GM21576 (cell line): ENCODE measurements at regions not wholly inside any gene's neighbourhood (a gene's known extent, or its start where the extent isn't known, plus 50 kb on each side); places are given as distances from the start of the nearest gene placed in this dataset.

ENCODE experiments used
- ATAC-seq: cut with Tn5 transposase; IDR thresholded peaks from one replicate; pipeline ENCODE4 v1.9.1; 2021; ENCODE audit warnings: mild to moderate bottlenecking, moderate library complexity; ENCODE audit not compliant: unreplicated experiment

- ATAC-seq = no peak
These were observed 72.8 kb upstream of the MC4R start for GRCh38 chr18:60445341-60445740.

GRCh38 chr18:60446821-60447220 lies 74.2 kb upstream of the MC4R start:
- no peak for ATAC-seq

GRCh38 chr18:60448487-60449267 lies 76.1 kb upstream of the MC4R start:
- ATAC-seq = no peak

GRCh38 chr18:60452421-60452820 lies 79.8 kb upstream of the MC4R start:
- ATAC-seq = no peak

- no peak for ATAC-seq
These were observed 94.1 kb upstream of the MC4R start for GRCh38 chr18:60466677-60467076.

- no peak for ATAC-seq
These were observed 97.0 kb upstream of the MC4R start for GRCh38 chr18:60469387-60470100.

GRCh38 chr18:60471652-60472051 lies 99.1 kb upstream of the MC4R start:
- no peak for ATAC-seq

GRCh38 chr18:60485201-60485600 lies 112.6 kb upstream of the MC4R start:
- no peak for ATAC-seq

GRCh38 chr18:60493066-60493465 lies 120.5 kb upstream of the MC4R start:
- no peak for ATAC-seq

GRCh38 chr18:60499675-60500074 lies 127.1 kb upstream of the MC4R start:
- no peak for ATAC-seq

- ATAC-seq = no peak
These were observed 128.4 kb upstream of the MC4R start for GRCh38 chr18:60500960-60501359.

GRCh38 chr18:60502591-60502990 lies 130.0 kb upstream of the MC4R start:
- ATAC-seq = no peak

- no peak for ATAC-seq
These were observed 130.6 kb upstream of the MC4R start for GRCh38 chr18:60503199-60503598.

- no peak for ATAC-seq
These were observed 133.6 kb upstream of the MC4R start for GRCh38 chr18:60506190-60506589.

- no peak for ATAC-seq
These were observed 134.1 kb upstream of the MC4R start for GRCh38 chr18:60506682-60507081.

- no peak for ATAC-seq
These were observed 135.5 kb upstream of the MC4R start for GRCh38 chr18:60508108-60508507.

GRCh38 chr18:60534538-60534937 lies 162.0 kb upstream of the MC4R start:
- ATAC-seq = no peak

- ATAC-seq = no peak
These were observed 164.5 kb upstream of the MC4R start for GRCh38 chr18:60537074-60537473.

- ATAC-seq = no peak
These were observed 166.3 kb upstream of the MC4R start for GRCh38 chr18:60538891-60539290.

GRCh38 chr18:60541661-60542060 lies 169.1 kb upstream of the MC4R start:
- ATAC-seq = no peak

- ATAC-seq = no peak
These were observed 171.1 kb upstream of the MC4R start for GRCh38 chr18:60543646-60544045.

- peak; percentile 63 for ATAC-seq
These were observed 176.9 kb upstream of the MC4R start for GRCh38 chr18:60549338-60549960.
